ENCODE measurements at regions not wholly inside any gene's neighbourhood (a gene's known extent, or its start where the extent isn't known, plus 50 kb on each side); places are given as distances from the start of the nearest gene placed in this dataset.

- no peak for DNase-seq
- TF ChIP-seq CTCF (IDR thresholded peaks at IDR 0.05; ENCODE audit: low read depth, low read length), result no peak
- peaks cover 3% of the 10 kb centered on the region; the same call in 1 of the 2 replicates for H3K4me1 ChIP-seq
- no peaks in the 10 kb centered on the region for H3K36me3 ChIP-seq
- H3K4me3 ChIP-seq (ENCODE audit: low read depth, low read length), result no peak overlapping the region
- no peaks in the 10 kb centered on the region for H3K27me3 ChIP-seq
- no peaks in the 10 kb centered on the region for H3K9me3 ChIP-seq
Measured at GRCh38 chr13:84760956-84761355, 878.7 kb upstream of the SLITRK1 start.

GRCh38 chr13:84749126-84749525, 866.9 kb upstream of the SLITRK1 start:
- H3K4me1 ChIP-seq, result no peaks in the 10 kb centered on the region
- no peaks in the 10 kb centered on the region for H3K27me3 ChIP-seq
- no peak for TF ChIP-seq CTCF (IDR thresholded peaks at IDR 0.05; ENCODE audit: low read depth, low read length)
- DNase-seq, result no peak
- H3K4me3 ChIP-seq (ENCODE audit: low read depth, low read length), result no peak overlapping the region
- H3K9me3 ChIP-seq, result no peaks in the 10 kb centered on the region
- H3K36me3 ChIP-seq, result no peaks in the 10 kb centered on the region

- H3K36me3 ChIP-seq, result no peaks in the 10 kb centered on the region
- no peaks in the 10 kb centered on the region for H3K4me1 ChIP-seq
- no peak for DNase-seq
- no peaks in the 10 kb centered on the region for H3K9me3 ChIP-seq
- no peaks in the 10 kb centered on the region for H3K27me3 ChIP-seq
- no peak for TF ChIP-seq CTCF (IDR thresholded peaks at IDR 0.05; ENCODE audit: low read depth, low read length)
- H3K4me3 ChIP-seq (ENCODE audit: low read depth, low read length), result no peak overlapping the region
Measured at GRCh38 chr13:84745051-84745551, 862.8 kb upstream of the SLITRK1 start.

GRCh38 chr13:84744203-84744602, 861.9 kb upstream of the SLITRK1 start:
- no peaks in the 10 kb centered on the region for H3K36me3 ChIP-seq
- DNase-seq, result no peak
- no peaks in the 10 kb centered on the region for H3K27me3 ChIP-seq
- H3K4me1 ChIP-seq, result no peaks in the 10 kb centered on the region
- H3K4me3 ChIP-seq (ENCODE audit: low read depth, low read length), result no peak overlapping the region
- TF ChIP-seq CTCF (IDR thresholded peaks at IDR 0.05; ENCODE audit: low read depth, low read length), result no peak
- no peaks in the 10 kb centered on the region for H3K9me3 ChIP-seq

- TF ChIP-seq CTCF (IDR thresholded peaks at IDR 0.05; ENCODE audit: low read depth, low read length), result no peak
- no peak overlapping the region for H3K4me3 ChIP-seq (ENCODE audit: low read depth, low read length)
- H3K27me3 ChIP-seq, result no peaks in the 10 kb centered on the region
- H3K9me3 ChIP-seq, result no peaks in the 10 kb centered on the region
- no peaks in the 10 kb centered on the region for H3K36me3 ChIP-seq
- no peaks in the 10 kb centered on the region for H3K4me1 ChIP-seq
- DNase-seq, result no peak
Measured at GRCh38 chr13:84741253-84741652, 859.0 kb upstream of the SLITRK1 start.

- no peaks in the 10 kb centered on the region for H3K27me3 ChIP-seq
- no peaks in the 10 kb centered on the region for H3K9me3 ChIP-seq
- no peak for DNase-seq
- no peaks in the 10 kb centered on the region for H3K36me3 ChIP-seq
- no peaks in the 10 kb centered on the region for H3K4me1 ChIP-seq
- H3K4me3 ChIP-seq (ENCODE audit: low read depth, low read length), result no peak overlapping the region
- no peak for TF ChIP-seq CTCF (IDR thresholded peaks at IDR 0.05; ENCODE audit: low read depth, low read length)
Measured at GRCh38 chr13:84739021-84739420, 856.7 kb upstream of the SLITRK1 start.

All from BE2C (cell line).